HCT116 (cell line): ENCODE measurements at regions not wholly inside any gene's neighbourhood (a gene's known extent, or its start where the extent isn't known, plus 50 kb on each side); places are given as distances from the start of the nearest gene placed in this dataset.

ENCODE experiments used
- ATAC-seq: fragments of 200-7000 bp; cut with Tn5 transposase; 2 replicates; pipeline ENCODE4 v1.9.1; 2020; ENCODE audit warnings: mild to moderate bottlenecking, moderate library complexity
- BruUV-seq: library from RNA; stranded (reverse); fragments of 400-500 nt; replicated peaks from 2 replicates; lab custom pipeline; 2021; lab: Mats Ljungman, UMichigan
- CTCF ChIA-PET: fragments of 300-600 bp; sonication (Branson Sonifier 250); formaldehyde crosslinking; loops from one replicate; lab custom pipeline; 2021; ENCODE audit warnings: antibody characterized with exemption; lab: Charles Lee
- POLR2A ChIA-PET: fragments of 300-600, 350-600 bp; sonication (Branson Sonifier 250); formaldehyde crosslinking; loops from one replicate; lab custom pipeline; 2021; ENCODE audit warnings: antibody characterized with exemption; lab: Charles Lee
- RAD21 ChIA-PET, 2 experiments: fragments of 300-600 bp; sonication (Branson Sonifier 250); formaldehyde crosslinking; loops; one replicate each; lab custom pipeline; 2023; ENCODE audit warnings: low total read pairs in 2 of 2; ENCODE audit not compliant: uncharacterized antibody in 2 of 2, unreplicated experiment in 2 of 2, low non-redundant PET in 1 of 2; lab: Charles Lee
- DNase-seq: peaks from one replicate; pipeline ENCODE4 v3.0.0-alpha.2; 2010; ENCODE audit warnings: low read depth, low spot score
- H2AFZ ChIP-seq: fragments of 200-600 bp; shearing (Covaris generic), sonication (generic); 2 replicates; pipeline ENCODE4 v1.6.1; 2017; ENCODE audit warnings: low read depth, mixed run types, mixed read lengths, antibody characterized with exemption, low read length; ENCODE audit not compliant: poor library complexity, severe bottlenecking
- H3K27ac ChIP-seq: 2 replicates; pipeline ENCODE4 v1.5.1; 2012; ENCODE audit warnings: low read depth, low read length
- H3K27me3 ChIP-seq: fragments of 200-600 bp; sonication (generic); 2 replicates; pipeline ENCODE4 v1.6.1; 2016; ENCODE audit warnings: mixed run types, low read length, mixed read lengths; ENCODE audit not compliant: insufficient read depth
- H3K36me3 ChIP-seq, 2 experiments: fragments of 200-500 bp in 1 of 2; fragments of 200-600 bp in 1 of 2; sonication (Bioruptor generic) in 1 of 2; sonication (generic) in 1 of 2; 2 replicates each; pipeline versions ENCODE4 v1.5.1 to v1.6.1; 2014 to 2016; ENCODE audit warnings: low read length in 2 of 2, inconsistent platforms in 1 of 2, mixed read lengths in 1 of 2, mixed run types in 1 of 2; ENCODE audit not compliant: insufficient read depth in 2 of 2, control insufficient read depth in 1 of 2
- H3K4me1 ChIP-seq, 2 experiments: fragments of 200-600 bp in 1 of 2; sonication (generic) in 1 of 2; 2 replicates each; pipeline versions ENCODE4 v1.5.1 to v1.6.1; 2012 to 2017; ENCODE audit warnings: low read length in 2 of 2, inconsistent platforms in 1 of 2, mild to moderate bottlenecking in 1 of 2, mixed read lengths in 1 of 2, mixed run types in 1 of 2, moderate library complexity in 1 of 2; ENCODE audit not compliant: insufficient read depth in 2 of 2, control insufficient read depth in 1 of 2
- H3K4me2 ChIP-seq: fragments of 200-600 bp; sonication (generic); 2 replicates; pipeline ENCODE4 v1.6.1; 2017; ENCODE audit warnings: mixed run types, low read length, mixed read lengths
- H3K4me3 ChIP-seq, 2 experiments: fragments of 200-600 bp in 1 of 2; sonication (generic) in 1 of 2; replicated peaks in 1 of 2; 2 replicates each; pipeline ENCODE4 v1.5.1; 2011 to 2016; ENCODE audit warnings: low read length in 2 of 2, control low read depth in 1 of 2, low read depth in 1 of 2, mild to moderate bottlenecking in 1 of 2, mixed read lengths in 1 of 2, mixed run types in 1 of 2
- H3K79me2 ChIP-seq: fragments of 200-600 bp; sonication (generic); 2 replicates; pipeline ENCODE4 v1.6.1; 2017; ENCODE audit warnings: mild to moderate bottlenecking, mixed run types, low read length, moderate library complexity, mixed read lengths; ENCODE audit not compliant: insufficient read depth
- H3K9ac ChIP-seq: fragments of 200-600 bp; sonication (generic); 2 replicates; pipeline ENCODE4 v1.6.1; 2016; ENCODE audit warnings: low read length, mixed read lengths
- H3K9me2 ChIP-seq: fragments of 200-600 bp; sonication (generic), shearing (Covaris generic); 2 replicates; pipeline ENCODE4 v1.6.1; 2017; ENCODE audit warnings: mixed run types, mild to moderate bottlenecking, moderate library complexity; ENCODE audit not compliant: insufficient read depth
- H3K9me3 ChIP-seq, 2 experiments: fragments of 200-500 bp in 1 of 2; fragments of 200-600 bp in 1 of 2; sonication (Bioruptor generic) in 1 of 2; sonication (generic) in 1 of 2; 2 replicates each; pipeline ENCODE4 v1.6.1; 2014 to 2017; ENCODE audit warnings: low read length in 2 of 2, mixed read lengths in 2 of 2, inconsistent platforms in 1 of 2, low read depth in 1 of 2, mild to moderate bottlenecking in 1 of 2, mixed run types in 1 of 2, moderate library complexity in 1 of 2; ENCODE audit not compliant: control insufficient read depth in 1 of 2, insufficient read depth in 1 of 2
- H4K20me1 ChIP-seq: fragments of 200-600 bp; sonication (generic), shearing (Covaris generic); 2 replicates; pipeline ENCODE4 v1.6.1; 2017; ENCODE audit warnings: mixed run types, mild to moderate bottlenecking, moderate library complexity; ENCODE audit not compliant: insufficient read depth
- CBX3 ChIP-seq: IDR thresholded peaks from 2 replicates; pipeline ENCODE4 v1.6.1; 2012; ENCODE audit warnings: low read depth
- EZH2phosphoT487 ChIP-seq: fragments of 200-600 bp; IDR thresholded peaks from 2 replicates; pipeline ENCODE4 v1.6.1; 2018; ENCODE audit warnings: antibody characterized with exemption, borderline replicate concordance
- JUND ChIP-seq: IDR thresholded peaks from 2 replicates; pipeline ENCODE4 v1.6.1; 2012
- MAX ChIP-seq: IDR thresholded peaks from 2 replicates; pipeline ENCODE4 v1.6.1; 2012
- POLR2A ChIP-seq: IDR thresholded peaks from 2 replicates; pipeline ENCODE4 v1.7.0; 2011; ENCODE audit warnings: borderline replicate concordance; ENCODE audit not compliant: insufficient read depth, insufficient read length; ENCODE audit errors: extremely low read depth
- POLR2AphosphoS5 ChIP-seq: IDR thresholded peaks from 2 replicates; pipeline ENCODE4 v1.6.1; 2011; ENCODE audit warnings: mild to moderate bottlenecking, low read depth, low read length, moderate library complexity
- SIN3A ChIP-seq: IDR thresholded peaks from 2 replicates; pipeline ENCODE4 v1.6.1; 2012; ENCODE audit warnings: low read depth
- SP1 ChIP-seq: IDR thresholded peaks from 2 replicates; pipeline ENCODE4 v1.6.1; 2012; ENCODE audit warnings: low read depth
- SRF ChIP-seq: IDR thresholded peaks from 2 replicates; pipeline ENCODE4 v1.6.1; 2012; ENCODE audit warnings: low read depth
- TCF7L2 ChIP-seq: IDR thresholded peaks from 2 replicates; pipeline ENCODE4 v1.7.0; 2011; ENCODE audit warnings: borderline replicate concordance, inconsistent platforms; ENCODE audit not compliant: insufficient read depth, insufficient read length; ENCODE audit errors: extremely low read depth
- ZBTB33 ChIP-seq: IDR thresholded peaks from 2 replicates; pipeline ENCODE4 v1.6.1; 2011; ENCODE audit warnings: mild to moderate bottlenecking, low read length, moderate library complexity; ENCODE audit not compliant: insufficient replicate concordance; ENCODE audit errors: extremely low read depth
- ZFX ChIP-seq: fragments of 450-650 bp; IDR thresholded peaks from 2 replicates; pipeline ENCODE4 v1.6.1; 2017
- ZNF274 ChIP-seq: fragments of 200-500 bp; sonication (Bioruptor generic); IDR thresholded peaks from 2 replicates; pipeline ENCODE4 v1.6.1; 2014; ENCODE audit warnings: mild to moderate bottlenecking, low read depth, low read length, inconsistent platforms
- intact Hi-C: fragments of 100-400 bp; cut with micrococcal nuclease; formaldehyde crosslinking; loops from 2 replicates; pipeline ENCODE4 v1.10.0; 2022

GRCh38 chr3:145869958-145870357, 291.0 kb downstream of the PLOD2 start (continued):
- TF ChIP-seq SP1 (no peak), ZNF274 (no peak), POLR2A (no peak)

- no peaks in the 10 kb centered on the region for H3K27me3 ChIP-seq
- H3K36me3 ChIP-seq, result no peaks in the 10 kb centered on the region
- ChIA-PET POLR2A (no interaction called here), RAD21 (no interaction called here), CTCF (no interaction called here)
- no peaks in the 10 kb centered on the region for H3K4me1 ChIP-seq
- H3K79me2 ChIP-seq, result no peaks in the 10 kb centered on the region
- no peak overlapping the region for H3K4me2 ChIP-seq
- no peaks in the 10 kb centered on the region; the same call in 1 of the 2 replicates for H3K9me2 ChIP-seq
- TF ChIP-seq TCF7L2 (no peak), POLR2AphosphoS5 (no peak), EZH2phosphoT487 (no peak), SP1 (no peak), ZFX (no peak), JUND (no peak), ZBTB33 (no peak), CBX3 (no peak), SIN3A (no peak), SRF (no peak), MAX (no peak)
- no peak overlapping the region for H3K9ac ChIP-seq
- H3K27ac ChIP-seq, result no peak overlapping the region
- ATAC-seq, result no peak
- no peaks in the 10 kb centered on the region for H3K9me3 ChIP-seq
- no TSS peak for BruUV-seq
- H2AFZ ChIP-seq, result no peak overlapping the region
- intact Hi-C loops, result no loop called here
- no peak for DNase-seq
- no peak overlapping the region for H3K4me3 ChIP-seq
- no peaks in the 10 kb centered on the region for H4K20me1 ChIP-seq
These were observed 278.5 kb downstream of the PLOD2 start for GRCh38 chr3:145882436-145882835.
